NCI-H2029 (cell line): ENCODE measurements at regions not wholly inside any gene's neighbourhood (a gene's known extent, or its start where the extent isn't known, plus 50 kb on each side); places are given as distances from the start of the nearest gene placed in this dataset.

Experiments
- DNase-seq: peaks from one replicate; lab custom pipeline; 2025; lab: John Stamatoyannopoulos, UW

DNA sequence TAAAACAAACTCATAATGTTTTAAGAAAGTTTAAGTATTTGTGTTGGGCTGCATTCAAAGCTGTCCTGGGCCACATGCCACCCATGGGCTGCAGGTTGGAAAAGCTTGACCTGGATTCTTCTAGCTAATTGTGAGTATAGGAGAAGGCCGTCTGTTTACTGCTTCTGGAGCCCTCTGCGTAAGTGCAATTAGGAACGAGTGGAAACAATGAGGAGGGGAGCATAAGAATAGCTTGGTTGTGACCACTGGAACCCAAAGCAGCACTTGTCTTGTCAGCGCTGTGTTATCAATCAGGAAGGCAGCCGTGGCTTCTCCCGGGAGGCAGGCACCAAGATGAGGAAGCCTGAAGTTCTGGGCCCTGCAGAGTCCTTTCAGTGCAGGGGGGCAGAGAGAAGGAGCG is 110.4 kb upstream of the MBNL2 start:
- DNase-seq = no peak

DNA sequence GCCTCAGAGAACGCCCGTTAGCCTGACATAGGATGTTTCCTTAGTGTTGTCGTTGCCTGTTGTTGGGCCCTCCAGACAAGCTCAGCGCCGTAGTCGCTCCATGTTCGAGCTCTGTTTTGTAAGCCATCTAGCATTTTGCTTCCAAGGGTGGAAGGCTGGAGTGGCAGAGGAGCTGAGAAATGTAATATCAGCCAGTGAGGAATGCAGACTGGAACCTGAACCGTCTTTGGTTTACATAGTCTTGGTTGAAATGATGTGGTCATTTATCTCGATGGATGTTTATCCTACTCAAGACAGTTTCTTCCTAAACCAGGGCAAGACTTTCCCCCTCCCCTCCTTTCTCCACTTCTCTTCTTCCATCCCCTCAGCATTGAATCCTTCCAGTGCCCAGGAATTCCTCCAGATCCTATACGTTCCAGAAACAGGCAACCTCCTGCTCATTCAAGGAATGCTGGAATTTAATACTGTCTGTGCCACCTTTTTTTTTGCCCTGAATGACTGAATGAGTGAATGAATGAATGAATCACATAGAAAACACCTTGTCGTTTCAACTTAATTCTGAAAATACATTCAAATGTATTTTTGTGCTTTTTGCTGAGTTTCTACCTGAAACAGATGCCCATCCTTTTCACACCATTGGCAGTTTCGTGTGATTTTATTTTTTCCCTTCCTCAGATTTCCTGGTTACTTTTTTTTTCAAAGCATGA is 109.5 kb upstream of the MBNL2 start:
- DNase-seq = no peak

DNA sequence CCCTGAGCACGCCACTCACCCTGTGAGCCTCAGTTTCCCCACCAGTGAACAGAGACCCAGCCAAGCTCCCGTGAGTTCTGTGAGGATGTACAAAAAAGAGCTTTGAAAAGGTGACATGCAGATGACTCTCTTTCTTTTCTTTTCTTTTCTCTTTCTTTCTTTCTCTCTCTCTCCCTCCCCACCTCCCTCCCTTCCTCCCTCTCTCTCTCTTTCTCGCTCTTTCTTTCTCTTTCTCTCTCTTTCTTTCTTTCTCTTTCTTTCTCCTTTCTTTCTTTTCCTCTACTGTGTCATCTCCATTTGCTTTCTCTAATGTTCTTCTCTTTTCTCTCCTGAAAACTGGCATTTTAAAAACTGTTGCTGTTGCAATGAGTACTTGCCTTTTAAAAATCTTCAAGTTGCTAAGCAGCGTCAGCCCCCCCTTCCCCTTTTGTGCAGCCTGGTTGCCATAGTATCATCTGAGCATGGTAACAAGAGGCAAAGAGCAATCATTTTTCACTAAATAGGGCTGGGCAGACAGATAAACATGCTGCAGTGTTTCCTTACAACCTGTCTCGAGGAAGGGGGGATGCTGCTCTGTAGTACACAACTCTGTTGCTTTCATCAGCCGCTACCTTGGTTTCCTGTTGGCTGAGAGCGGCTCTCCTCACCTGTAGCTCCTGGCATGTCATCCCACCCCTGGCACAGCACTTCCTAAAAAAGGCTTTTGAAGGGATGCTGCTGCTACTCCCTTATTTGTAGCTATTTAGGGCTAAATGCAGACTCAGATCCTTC is 108.7 kb upstream of the MBNL2 start:
- peak; percentile 26 for DNase-seq

DNA sequence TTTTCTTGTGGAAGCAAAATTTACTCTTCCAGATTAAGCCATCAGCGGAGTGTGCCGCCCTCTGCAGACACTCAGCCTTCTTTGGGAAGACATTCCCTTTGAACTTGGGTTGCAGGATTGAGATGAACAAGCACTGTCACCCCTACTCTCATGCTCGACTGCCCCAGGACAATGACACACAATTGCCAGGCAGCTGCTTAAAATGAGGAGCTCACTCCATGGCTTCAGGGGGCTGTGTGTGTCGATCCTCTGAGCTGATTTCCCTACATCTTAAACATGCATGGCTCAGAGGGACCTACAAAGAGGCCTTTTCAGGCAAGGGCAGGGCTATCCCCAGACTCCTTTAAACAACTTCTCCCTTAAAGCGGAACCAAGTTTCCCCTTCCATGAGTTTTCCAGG is 107.5 kb upstream of the MBNL2 start:
- DNase-seq = no peak

DNA sequence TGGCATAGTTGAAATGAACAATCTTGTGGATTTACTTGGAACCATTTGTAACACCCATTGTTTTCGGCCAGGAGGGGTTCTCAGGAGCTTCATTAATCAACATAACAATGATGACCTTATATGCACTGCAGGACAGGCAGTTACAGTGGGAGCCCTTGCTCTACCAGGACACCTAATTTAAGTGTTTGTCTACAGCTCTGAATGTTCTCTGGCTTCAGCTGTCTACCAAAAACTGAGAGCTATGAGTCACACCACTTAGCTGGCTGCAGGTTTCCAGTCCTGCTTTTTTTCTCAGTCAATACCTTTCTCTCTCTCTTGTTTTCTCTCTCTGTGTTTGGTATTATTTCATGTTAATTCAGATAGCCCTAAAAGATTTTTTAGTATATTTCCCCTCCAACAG is 105.4 kb upstream of the MBNL2 start:
- DNase-seq = peak; percentile 48

DNA sequence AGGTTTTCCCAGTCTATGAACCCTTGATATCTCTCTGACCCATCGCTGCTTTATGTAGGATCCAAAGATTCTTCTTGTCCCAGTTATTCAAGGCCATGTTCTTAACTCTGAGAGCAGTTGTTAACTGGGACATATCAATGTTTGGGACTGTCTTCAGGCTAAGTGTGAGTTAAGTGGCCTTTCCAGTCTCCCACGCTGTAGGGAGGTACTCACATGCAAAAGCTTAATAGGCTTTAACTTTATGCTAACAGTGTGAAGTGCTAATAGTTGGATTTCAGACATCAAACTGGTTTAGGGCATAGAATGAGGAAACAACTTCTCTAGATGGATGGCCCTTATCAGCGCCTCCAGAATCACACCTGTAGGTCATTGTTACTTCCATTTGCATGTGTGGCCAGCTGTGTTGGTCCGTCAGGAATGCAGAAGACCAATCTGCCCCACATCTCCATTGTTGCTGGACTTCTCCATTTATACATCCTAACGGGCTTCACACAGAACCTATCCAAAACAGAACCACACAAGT is 104.7 kb upstream of the MBNL2 start:
- DNase-seq = no peak

DNA sequence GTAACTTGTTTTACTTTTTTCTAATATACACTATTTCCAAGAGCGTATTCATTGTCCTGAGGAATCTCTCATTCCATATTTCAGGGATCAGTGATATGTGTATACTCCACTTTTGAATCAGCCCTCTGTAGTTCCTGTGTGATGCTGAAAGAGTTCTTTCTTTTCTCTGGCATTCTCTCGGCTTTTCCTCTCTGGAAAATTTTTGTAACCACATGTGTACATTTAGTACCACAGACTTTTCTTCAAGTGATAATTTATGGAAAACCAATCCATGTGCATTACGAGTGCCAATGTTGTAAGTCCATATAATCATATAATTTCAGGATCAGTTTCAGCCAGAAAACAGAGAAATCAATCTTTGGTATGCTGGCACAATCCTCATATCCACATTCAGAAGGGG is 102.2 kb upstream of the MBNL2 start:
- DNase-seq = no peak

DNA sequence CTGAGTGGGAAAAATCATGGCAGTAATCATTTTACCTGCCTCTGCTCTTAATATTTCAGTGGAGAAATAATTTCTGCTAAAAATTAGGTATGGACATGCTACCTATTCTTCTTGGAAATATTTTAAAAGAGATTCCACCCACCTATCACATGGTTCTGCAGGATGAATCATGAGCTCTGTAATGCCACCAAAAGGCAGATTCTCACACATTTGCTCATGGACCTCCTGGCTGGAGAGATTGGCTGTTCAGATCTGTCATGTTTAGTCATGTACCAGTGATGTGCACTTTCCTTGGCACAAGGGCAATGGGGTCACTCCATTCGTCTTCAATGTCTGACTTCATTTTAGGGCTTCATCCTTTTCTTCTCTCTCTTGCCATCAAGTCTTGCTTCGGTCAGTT is 101.8 kb upstream of the MBNL2 start:
- DNase-seq = no peak

DNA sequence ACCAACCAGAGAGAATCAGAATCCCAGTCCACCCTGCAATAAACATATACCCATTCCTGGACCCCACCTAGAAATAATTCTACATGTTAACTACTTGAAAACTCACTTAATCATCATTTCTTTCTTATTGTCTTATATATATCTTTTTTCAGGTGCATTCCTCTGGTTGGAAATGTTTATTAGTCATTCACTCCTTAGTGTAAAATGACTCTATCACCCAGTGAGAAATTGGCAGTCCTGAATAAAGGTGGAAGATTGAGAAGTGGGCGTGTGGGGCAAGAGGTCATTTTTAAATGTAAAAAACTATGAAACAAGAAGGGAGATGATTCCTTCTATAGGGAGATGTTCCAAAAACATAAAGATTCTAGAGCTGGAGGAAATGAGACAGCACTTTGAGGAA is 101.2 kb upstream of the MBNL2 start:
- DNase-seq = no peak

DNA sequence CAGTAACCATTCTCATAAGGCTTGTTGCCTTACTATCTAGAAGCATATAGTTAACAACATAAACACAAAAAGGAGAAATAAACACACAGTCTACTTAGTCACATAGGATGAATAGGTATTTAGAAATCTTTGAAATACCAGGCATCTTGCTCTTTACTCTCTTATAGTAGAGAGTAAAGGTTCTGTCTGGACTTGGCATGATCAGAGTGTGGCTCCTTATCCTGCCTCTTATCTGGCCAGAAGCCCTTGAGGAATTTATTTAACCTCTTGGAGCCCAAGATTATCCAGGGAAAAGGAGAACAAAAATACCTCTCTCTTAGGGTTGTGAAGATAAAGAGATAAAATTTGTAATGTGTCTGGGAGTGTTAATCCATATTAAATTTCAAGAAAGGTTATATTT is 100.2 kb upstream of the MBNL2 start:
- DNase-seq = no peak

DNA sequence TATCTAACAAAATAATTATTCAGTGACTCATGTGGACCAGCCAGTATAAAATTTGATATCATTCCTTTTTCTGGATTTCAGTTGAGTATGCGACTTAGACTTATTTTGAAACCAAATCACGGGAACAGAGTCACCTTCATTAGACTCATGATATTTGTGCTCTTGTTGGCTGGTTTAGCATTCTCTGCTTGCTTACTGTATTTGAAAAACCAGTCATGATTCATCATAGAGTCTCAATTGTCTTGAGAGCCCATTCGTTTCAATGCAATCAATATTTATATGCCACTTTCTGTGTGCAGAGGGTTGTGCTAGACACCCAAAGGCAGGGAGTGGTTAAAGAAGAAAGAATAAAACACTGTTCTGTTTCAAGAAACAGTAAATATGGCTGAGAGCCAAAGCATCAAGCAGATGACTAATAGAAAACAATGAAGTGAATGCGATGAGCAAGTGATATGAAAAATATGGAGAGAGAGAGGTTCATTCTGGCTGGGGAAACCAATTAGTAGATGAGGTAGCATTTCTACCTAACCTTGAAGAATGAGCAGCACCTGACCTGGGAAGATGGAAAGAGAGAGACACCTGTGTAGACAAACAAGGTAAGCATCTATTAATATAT is 99.6 kb upstream of the MBNL2 start:
- DNase-seq = no peak

DNA sequence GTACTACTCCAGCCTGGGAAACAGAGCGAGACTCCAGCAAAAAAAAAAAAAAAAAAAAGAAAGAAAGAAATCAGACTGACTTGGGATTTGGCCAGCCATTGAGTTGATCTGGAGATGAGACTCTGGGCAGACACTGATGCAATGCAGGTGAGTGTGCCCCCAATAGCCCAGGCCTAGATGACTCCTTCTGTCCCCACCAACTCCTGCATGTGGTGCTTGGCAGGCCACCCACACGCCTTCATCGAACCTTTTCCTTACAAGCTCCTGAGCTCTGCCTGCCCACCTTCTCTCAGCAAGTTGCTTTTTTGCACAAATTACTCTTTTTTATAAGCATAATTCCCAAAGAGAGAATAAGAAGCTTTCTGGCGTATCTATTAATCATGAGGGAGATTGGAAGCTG is 97.9 kb upstream of the MBNL2 start:
- no peak for DNase-seq

DNA sequence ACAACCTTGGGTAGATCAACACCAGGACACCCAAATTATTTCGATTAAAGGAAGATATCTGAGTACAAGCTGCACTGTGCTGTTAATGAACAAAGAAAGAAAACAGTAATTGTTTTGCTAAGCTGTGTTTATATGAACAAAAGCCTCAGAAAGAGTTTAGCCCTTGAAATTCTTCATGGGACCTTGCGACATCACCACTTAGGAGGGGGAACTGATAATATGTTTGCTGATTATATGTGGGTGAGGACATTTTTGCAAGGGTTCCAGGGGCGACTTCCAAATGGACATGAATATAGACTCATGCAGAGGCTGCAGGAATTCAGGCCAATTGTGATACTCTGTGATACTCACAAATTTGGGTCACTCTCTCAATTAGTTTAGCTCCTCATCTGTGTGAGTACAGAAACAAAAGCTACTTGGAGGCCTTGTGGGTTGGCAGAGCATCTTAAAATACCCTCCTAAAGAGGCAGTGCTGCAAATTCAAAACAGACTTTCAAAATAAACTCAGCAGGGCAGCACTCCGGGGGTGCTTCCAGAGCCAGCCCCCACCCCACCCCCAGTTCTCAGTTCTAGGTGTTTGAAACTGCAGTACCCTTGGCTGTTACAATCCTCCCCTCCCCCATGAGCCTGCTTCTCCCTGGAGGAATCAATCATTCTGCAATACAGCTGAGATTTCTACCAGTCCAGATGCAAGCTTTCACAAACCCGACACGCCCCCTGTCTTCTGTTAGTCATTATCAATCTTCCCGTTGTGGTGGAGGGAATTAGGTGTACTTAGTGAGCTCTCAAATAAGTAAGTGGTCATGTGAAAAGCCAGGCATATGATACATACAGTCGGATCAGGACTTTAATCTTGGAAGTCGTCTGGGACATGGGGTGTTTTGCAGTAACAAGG is 97.0 kb upstream of the MBNL2 start:
- no peak for DNase-seq

DNA sequence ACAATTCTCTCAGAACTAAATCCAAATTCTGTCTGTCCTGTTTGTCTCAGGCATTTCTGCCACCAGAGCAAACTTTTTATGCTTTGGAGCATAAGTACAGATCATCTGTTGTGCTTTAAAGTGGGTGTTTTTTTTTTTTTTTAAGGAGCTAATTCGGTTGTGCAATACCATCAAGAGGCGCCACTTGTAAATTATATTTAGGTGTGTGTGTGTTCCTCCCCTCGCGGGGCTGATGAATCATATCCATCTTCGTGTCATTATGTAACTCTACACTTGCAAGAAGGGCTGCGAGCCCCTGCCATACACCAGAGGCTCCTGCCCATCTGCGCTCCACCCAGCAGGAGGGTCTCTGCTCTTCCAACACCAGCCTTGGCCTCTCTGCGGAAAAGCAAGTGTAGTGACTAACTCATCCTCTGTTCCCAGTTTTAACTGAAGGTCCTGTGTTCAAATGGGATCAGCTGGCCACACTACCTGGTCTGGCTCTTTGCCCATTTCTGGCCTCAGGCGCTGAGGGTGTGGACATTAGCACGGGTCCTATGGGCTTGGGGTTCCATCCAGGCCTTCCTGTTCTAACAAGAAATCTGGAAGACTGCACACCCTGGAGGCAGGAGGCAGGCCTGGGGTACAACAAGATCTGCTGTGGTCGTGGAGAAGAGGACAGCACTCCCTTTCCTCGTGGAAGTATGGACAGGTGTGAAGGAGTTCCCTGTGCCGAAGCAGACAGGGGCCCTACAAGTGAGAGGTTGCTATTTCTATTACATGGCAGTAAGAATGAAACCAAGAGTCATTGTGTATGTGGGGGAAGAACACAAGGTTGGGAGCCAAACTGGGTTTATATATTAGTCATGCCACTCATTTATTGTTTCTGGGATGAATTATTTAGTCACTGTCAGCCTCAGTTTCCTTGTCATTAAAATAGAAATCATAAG is 96.1 kb upstream of the MBNL2 start:
- no peak for DNase-seq

DNA sequence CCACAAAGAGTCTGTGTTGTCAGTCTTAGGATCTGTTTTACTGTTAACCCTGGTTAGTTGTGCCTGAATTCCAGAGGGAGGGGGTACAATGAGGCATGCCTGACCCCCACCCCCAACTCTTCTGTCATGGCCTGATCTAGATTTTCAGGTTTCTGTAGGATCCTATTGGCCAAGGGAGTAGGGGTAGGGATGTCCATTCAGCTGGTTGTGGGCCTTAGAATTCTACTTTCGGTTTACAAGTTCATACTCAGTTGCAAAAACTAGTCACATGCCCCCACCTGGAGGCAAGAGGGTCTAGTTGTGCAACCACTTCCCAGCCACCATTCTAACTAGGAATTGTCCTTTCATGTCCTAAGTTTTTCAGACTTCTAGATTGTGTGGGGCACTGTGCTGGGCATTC is 94.3 kb upstream of the MBNL2 start:
- no peak for DNase-seq

DNA sequence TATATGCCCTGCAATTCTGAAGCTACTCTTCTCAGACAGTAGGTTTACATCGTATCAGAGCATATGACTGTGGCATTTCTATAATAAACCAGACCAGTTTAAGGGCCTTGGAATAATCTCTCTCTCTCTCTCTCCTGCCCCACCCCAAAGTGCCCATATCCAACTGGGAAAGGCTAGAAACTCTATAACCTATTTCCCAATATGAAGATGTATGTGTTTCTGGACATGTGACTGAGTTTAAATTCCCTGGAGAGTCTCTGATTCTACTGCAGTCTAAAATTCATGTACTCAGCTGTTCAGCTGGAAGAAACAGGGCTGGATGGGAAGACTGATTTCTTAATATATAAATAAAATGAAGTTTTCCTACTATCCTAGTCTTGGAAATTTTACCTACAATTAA is 91.9 kb upstream of the MBNL2 start:
- no peak for DNase-seq

DNA sequence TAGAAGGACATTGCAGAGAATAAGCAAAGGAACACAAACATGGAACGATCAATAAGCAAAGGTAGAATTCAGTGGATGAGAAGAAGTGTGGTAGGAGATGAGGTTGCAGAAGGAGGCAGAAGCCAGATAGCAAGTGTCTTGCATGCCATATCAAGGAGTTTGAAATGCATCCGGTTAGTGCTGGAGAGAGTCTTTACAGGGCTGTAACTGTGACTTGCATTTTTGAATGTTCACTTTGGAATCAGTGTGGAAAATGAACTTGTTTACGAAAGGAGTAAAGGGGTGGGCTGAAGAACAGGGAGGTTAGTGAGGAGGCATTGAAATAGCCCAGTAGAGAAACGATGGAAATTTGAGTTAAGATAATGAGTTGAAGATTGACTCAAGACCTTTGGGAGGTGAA is 90.7 kb upstream of the MBNL2 start:
- no peak for DNase-seq

DNA sequence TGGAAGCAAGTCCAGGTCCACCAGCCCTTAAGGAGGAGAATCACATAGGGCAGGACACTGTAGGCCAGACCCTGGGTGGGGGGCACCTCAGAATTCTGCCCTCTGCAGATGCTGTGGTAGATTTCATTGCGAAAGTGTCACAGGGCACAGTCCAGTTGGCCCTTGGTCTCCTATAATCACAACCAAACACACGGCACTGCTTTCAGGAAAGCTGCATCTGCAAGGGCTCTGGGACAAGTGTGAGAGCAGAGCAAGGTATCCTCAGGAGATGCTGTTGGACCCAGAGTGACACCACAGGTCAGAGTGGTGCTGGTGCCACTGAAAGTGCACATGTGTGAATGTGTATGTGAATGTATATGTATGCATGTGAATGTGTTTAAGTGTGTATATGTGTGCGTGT is 88.6 kb upstream of the MBNL2 start:
- DNase-seq = no peak

DNA sequence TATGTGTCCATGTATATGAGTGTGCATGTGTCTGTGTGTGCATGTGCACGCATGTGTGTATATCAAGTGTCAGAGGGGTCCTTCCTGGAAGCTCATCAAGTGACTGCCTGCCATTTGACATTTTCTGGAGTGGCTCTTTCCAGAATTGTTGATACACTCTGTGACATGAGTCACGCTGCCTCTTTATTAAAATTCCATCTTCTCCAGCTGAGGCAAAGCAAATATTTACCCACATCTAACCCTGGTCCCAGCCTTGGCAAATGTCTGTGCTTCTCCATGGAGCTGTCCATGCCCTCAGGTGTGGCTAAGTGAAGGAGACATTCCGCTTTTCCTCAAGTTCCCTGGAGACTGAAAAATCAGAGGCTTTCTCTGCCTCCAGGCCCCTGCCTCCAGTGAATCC is 88.2 kb upstream of the MBNL2 start:
- peak; percentile 70 for DNase-seq

DNA sequence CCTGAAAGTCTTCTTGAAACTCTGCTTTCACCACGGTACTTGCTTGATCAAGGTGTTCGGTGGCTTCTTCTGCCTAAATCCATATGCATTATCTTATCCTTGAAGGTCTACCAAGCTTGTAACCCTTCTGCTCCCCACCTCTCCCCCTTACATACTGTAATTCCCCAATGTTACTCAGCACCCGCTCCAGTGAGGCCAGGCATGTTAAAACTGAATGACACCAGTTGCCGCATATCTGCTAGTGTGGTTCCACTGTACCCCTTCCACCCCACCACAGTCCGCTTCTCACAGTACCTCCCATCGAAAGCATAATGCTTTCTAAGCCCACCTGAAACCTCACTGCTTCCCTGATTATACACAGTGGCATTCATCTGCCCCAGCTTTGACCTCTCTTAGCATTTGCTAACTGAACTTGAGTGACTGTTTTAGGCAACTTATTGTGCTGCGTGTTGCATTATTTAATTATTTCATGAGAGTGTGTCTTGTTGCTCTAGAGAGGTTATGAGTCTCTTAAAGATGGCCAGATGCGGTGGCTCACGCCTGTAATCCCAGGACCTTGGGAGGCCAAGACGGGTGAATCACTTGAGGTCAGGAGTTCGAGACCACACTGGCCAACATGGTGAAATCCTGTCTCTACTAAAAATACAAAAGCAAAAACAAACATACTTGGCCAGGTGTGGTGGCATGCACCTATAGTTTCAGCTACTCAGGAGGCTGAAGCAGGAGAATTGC is 87.6 kb upstream of the MBNL2 start:
- DNase-seq = no peak
